IMR-90 (cell line): ENCODE measurements at regions not wholly inside any gene's neighbourhood (a gene's known extent, or its start where the extent isn't known, plus 50 kb on each side); places are given as distances from the start of the nearest gene placed in this dataset.

Experiments
- ATAC-seq: fragments of 200-7000 bp; cut with Tn5 transposase; 2 replicates; pipeline ENCODE4 v1.9.1; 2020; ENCODE audit warnings: low read depth, mild to moderate bottlenecking, moderate library complexity
- BruUV-seq: library from RNA; stranded (reverse); fragments of 400-500 nt; replicated peaks from 2 replicates; lab custom pipeline; 2021; lab: Mats Ljungman, UMichigan
- CTCF ChIA-PET: fragments of 300-600 bp; formaldehyde crosslinking; extraction: SDS; loops from one replicate; lab custom pipeline; 2021; ENCODE audit warnings: antibody characterized with exemption; lab: Yijun Ruan, JAX
- POLR2A ChIA-PET: fragments of 300-600 bp; sonication (Branson Sonifier 250); formaldehyde crosslinking; loops from one replicate; lab custom pipeline; 2022; ENCODE audit warnings: antibody characterized with exemption; ENCODE audit not compliant: unreplicated experiment; lab: Charles Lee
- DNase-seq: peaks from one replicate; pipeline ENCODE4 v3.0.0; 2013
- H2AFZ ChIP-seq: replicated peaks from 2 replicates; pipeline ENCODE3; 2013; ENCODE audit warnings: low read length, mild to moderate bottlenecking; ENCODE audit not compliant: poor library complexity
- H2AK5ac ChIP-seq: 2 replicates; pipeline ENCODE4 v1.6.1; 2013; ENCODE audit warnings: low read depth, low read length, inconsistent platforms
- H2AK9ac ChIP-seq: replicated peaks from 2 replicates; pipeline ENCODE3; 2013; ENCODE audit warnings: mild to moderate bottlenecking, low read depth, low read length, moderate library complexity; ENCODE audit not compliant: poor library complexity
- H2BK120ac ChIP-seq: 2 replicates; pipeline ENCODE4 v1.6.1; 2013; ENCODE audit warnings: low read depth, low read length, inconsistent platforms
- H2BK15ac ChIP-seq: 3 replicates; pipeline ENCODE4 v1.6.1; 2013; ENCODE audit warnings: low read depth, low read length, inconsistent platforms
- H2BK20ac ChIP-seq: 2 replicates; pipeline ENCODE4 v1.6.1; 2013; ENCODE audit warnings: low read depth, mild to moderate bottlenecking, inconsistent platforms, low read length, moderate library complexity
- H2BK5ac ChIP-seq: 2 replicates; pipeline ENCODE4 v1.6.1; 2013; ENCODE audit warnings: mild to moderate bottlenecking, low read depth, low read length, inconsistent platforms; ENCODE audit not compliant: poor library complexity, severe bottlenecking
- H3K14ac ChIP-seq: replicated peaks from 2 replicates; pipeline ENCODE4 v1.6.1; 2013; ENCODE audit warnings: low read depth, low read length, inconsistent platforms
- H3K18ac ChIP-seq: 2 replicates; pipeline ENCODE4 v1.6.1; 2013; ENCODE audit warnings: low read depth, low read length, control low read depth
- H3K23ac ChIP-seq: 2 replicates; pipeline ENCODE4 v1.6.1; 2013; ENCODE audit warnings: low read depth, low read length, inconsistent platforms
- H3K27ac ChIP-seq: 2 replicates; pipeline ENCODE4 v1.5.1; 2013; ENCODE audit warnings: mild to moderate bottlenecking, control low read depth, low read length; ENCODE audit not compliant: insufficient read depth
- H3K27me3 ChIP-seq: 2 replicates; pipeline ENCODE4 v1.6.1; 2013; ENCODE audit warnings: low read length; ENCODE audit not compliant: control insufficient read depth, insufficient read depth
- H3K36me3 ChIP-seq: 2 replicates; pipeline ENCODE4 v1.6.1; 2013; ENCODE audit warnings: low read length, mixed read lengths; ENCODE audit not compliant: control insufficient read depth, insufficient read depth
- H3K4ac ChIP-seq: 2 replicates; pipeline ENCODE4 v1.6.1; 2013; ENCODE audit warnings: low read depth, low read length, inconsistent platforms
- H3K4me1 ChIP-seq: 2 replicates; pipeline ENCODE4 v1.6.1; 2013; ENCODE audit warnings: low read length, mixed read lengths; ENCODE audit not compliant: control insufficient read depth, insufficient read depth
- H3K4me2 ChIP-seq: 2 replicates; pipeline ENCODE4 v1.6.1; 2013; ENCODE audit warnings: low read depth, mild to moderate bottlenecking, control low read depth, low read length, moderate library complexity
- H3K4me3 ChIP-seq: 2 replicates; pipeline ENCODE4 v1.5.1; 2013; ENCODE audit warnings: low read depth, mild to moderate bottlenecking, control low read depth, low read length, moderate library complexity; ENCODE audit not compliant: insufficient read depth
- H3K56ac ChIP-seq: 2 replicates; pipeline ENCODE4 v1.6.1; 2013; ENCODE audit warnings: low read length, inconsistent platforms; ENCODE audit not compliant: insufficient read depth; ENCODE audit errors: extremely low read depth
- H3K79me1 ChIP-seq, 2 experiments: 2 replicates each; pipeline ENCODE4 v1.6.1; 2013; ENCODE audit warnings: low read length in 2 of 2, inconsistent platforms in 1 of 2, low read depth in 1 of 2
- H3K9ac ChIP-seq: 2 replicates; pipeline ENCODE4 v1.6.1; 2013; ENCODE audit warnings: low read depth, low read length, control low read depth
- H3K9me1 ChIP-seq: 2 replicates; pipeline ENCODE4 v1.6.1; 2013; ENCODE audit warnings: low read length, inconsistent platforms; ENCODE audit not compliant: insufficient read depth
- H3K9me3 ChIP-seq: 2 replicates; pipeline ENCODE4 v1.6.1; 2013; ENCODE audit warnings: low read length; ENCODE audit not compliant: control insufficient read depth, insufficient read depth
- H4K20me1 ChIP-seq: 2 replicates; pipeline ENCODE4 v1.6.1; 2013; ENCODE audit warnings: low read length, inconsistent platforms; ENCODE audit not compliant: insufficient read depth
- H4K5ac ChIP-seq: 2 replicates; pipeline ENCODE4 v1.6.1; 2013; ENCODE audit warnings: mild to moderate bottlenecking, low read depth, low read length, control low read depth
- H4K8ac ChIP-seq, 2 experiments: 2 replicates each; pipeline ENCODE4 v1.6.1; 2013; ENCODE audit warnings: low read depth in 2 of 2, low read length in 2 of 2, control low read depth in 1 of 2, inconsistent platforms in 1 of 2
- H4K91ac ChIP-seq: 2 replicates; pipeline ENCODE4 v1.6.1; 2013; ENCODE audit warnings: low read depth, low read length, inconsistent platforms; ENCODE audit not compliant: insufficient read depth
- BHLHE40 ChIP-seq: fragments of 150-350 bp; IDR thresholded peaks from 2 replicates; pipeline ENCODE4 v1.6.1; 2016; ENCODE audit warnings: mild to moderate bottlenecking, low read depth, low read length
- CEBPB ChIP-seq: IDR thresholded peaks from 2 replicates; pipeline ENCODE4 v1.6.1; 2012; ENCODE audit warnings: low read depth, low read length, improper control_type of control experiment
- CHD1 ChIP-seq: IDR thresholded peaks from 2 replicates; pipeline ENCODE4 v1.6.1; 2012; ENCODE audit warnings: low read depth, low read length, improper control_type of control experiment
- CTCF ChIP-seq: conservative IDR thresholded peaks from 2 replicates; pipeline ENCODE4 v1.5.1; 2012; ENCODE audit warnings: mild to moderate bottlenecking, low read depth, low read length, improper control_type of control experiment
- ELK1 ChIP-seq: fragments of 150-350 bp; IDR thresholded peaks from 2 replicates; pipeline ENCODE4 v1.6.1; 2016; ENCODE audit warnings: low read depth, mild to moderate bottlenecking, low read length, moderate library complexity, borderline replicate concordance
- MAFK ChIP-seq: IDR thresholded peaks from 2 replicates; pipeline ENCODE4 v1.6.1; 2012; ENCODE audit warnings: low read depth, low read length, improper control_type of control experiment
- MXI1 ChIP-seq: IDR thresholded peaks from 2 replicates; pipeline ENCODE4 v1.6.1; 2012; ENCODE audit warnings: low read depth, mild to moderate bottlenecking, low read length, moderate library complexity, borderline replicate concordance
- NFE2L2 ChIP-seq: fragments of 150-350 bp; IDR thresholded peaks from 2 replicates; pipeline ENCODE4 v1.6.1; 2016; ENCODE audit warnings: low read depth, mild to moderate bottlenecking, low read length
- POLR2A ChIP-seq: IDR thresholded peaks from 2 replicates; pipeline ENCODE4 v1.6.1; 2012; ENCODE audit warnings: mild to moderate bottlenecking, low read depth, low read length
- RAD21 ChIP-seq: IDR thresholded peaks from 2 replicates; pipeline ENCODE4 v1.6.1; 2012; ENCODE audit warnings: low read length, improper control_type of control experiment
- RCOR1 ChIP-seq: IDR thresholded peaks from 2 replicates; pipeline ENCODE4 v1.6.1; 2012; ENCODE audit warnings: mild to moderate bottlenecking, low read length, improper control_type of control experiment; ENCODE audit not compliant: insufficient replicate concordance
- RFX5 ChIP-seq: IDR thresholded peaks from 2 replicates; pipeline ENCODE4 v1.8.0; 2012; ENCODE audit warnings: low read depth, mild to moderate bottlenecking, low read length, moderate library complexity
- SMC3 ChIP-seq: fragments of 150-350 bp; IDR thresholded peaks from 2 replicates; pipeline ENCODE4 v1.6.1; 2016; ENCODE audit warnings: low read depth, mild to moderate bottlenecking, antibody characterized with exemption, low read length, moderate library complexity
- USF2 ChIP-seq: fragments of 150-350 bp; IDR thresholded peaks from 2 replicates; pipeline ENCODE4 v1.6.1; 2017; ENCODE audit warnings: mild to moderate bottlenecking, antibody characterized with exemption, low read length, low read depth
- dilution Hi-C: fragments of 300-500 bp; cut with HindIII; formaldehyde crosslinking; loops from one replicate; pipeline ENCODE4 v1.14.3; 2018; ENCODE audit warnings: low sequenced_read_pairs; ENCODE audit not compliant: unreplicated experiment
- in situ Hi-C: fragments of 300-500 bp; cut with MboI; formaldehyde crosslinking; loops from 3 replicates; pipeline ENCODE4 v1.14.3; 2019; ENCODE audit warnings: low sequenced_read_pairs, inconsistent platforms, mixed read lengths
- intact Hi-C: fragments of 100-400 bp; cut with micrococcal nuclease; formaldehyde crosslinking; loops from 2 replicates; pipeline ENCODE4 v1.10.0; 2022

- H3K56ac ChIP-seq, result no peak overlapping the region
- H3K14ac ChIP-seq, result no peak overlapping the region
- intact Hi-C loops, result no loop called here
- H2AFZ ChIP-seq, result no peak overlapping the region
- no peaks in the 10 kb centered on the region; the same call in 1 of the 2 replicates for H3K9me3 ChIP-seq
- no peak overlapping the region for H2AK9ac ChIP-seq
- ChIA-PET CTCF (no interaction called here), POLR2A (no interaction called here)
- no peak for ATAC-seq
- no peak overlapping the region for H2BK120ac ChIP-seq
- H3K4me3 ChIP-seq, result no peak overlapping the region
- no peak overlapping the region for H3K27ac ChIP-seq
- TF ChIP-seq RFX5, result no peak
- no peak for TF ChIP-seq CHD1
- no peak for TF ChIP-seq NFE2L2
- TF ChIP-seq MXI1, result no peak
- TF ChIP-seq SMC3, result no peak
- TF ChIP-seq BHLHE40, result no peak
- no peak for TF ChIP-seq CEBPB
- no peak for TF ChIP-seq MAFK
- no peak for TF ChIP-seq RAD21
- no peak for TF ChIP-seq USF2
- no peak for TF ChIP-seq POLR2A
- TF ChIP-seq RCOR1, result no peak
- no peak for TF ChIP-seq CTCF
- no peak for TF ChIP-seq ELK1
- no peak overlapping the region for H4K5ac ChIP-seq
- H3K4ac ChIP-seq, result no peak overlapping the region
- H4K91ac ChIP-seq, result no peak overlapping the region
- no peak overlapping the region for H3K18ac ChIP-seq
- H3K9me1 ChIP-seq, result peaks cover 2% of the 10 kb centered on the region; the same call in 1 of the 2 replicates
- H4K8ac ChIP-seq, result no peak overlapping the region
- H3K23ac ChIP-seq, result no peak overlapping the region
- BruUV-seq, result no TSS peak
- H3K4me2 ChIP-seq, result no peak overlapping the region
- H2BK20ac ChIP-seq, result no peak overlapping the region
- H3K36me3 ChIP-seq, result no peaks in the 10 kb centered on the region
- H2BK5ac ChIP-seq, result no peak overlapping the region
- DNase-seq, result peak; percentile 7
- H2BK15ac ChIP-seq, result no peak overlapping the region
- H3K4me1 ChIP-seq, result no peaks in the 10 kb centered on the region
- in situ Hi-C loops, result no loop called here
- no peaks in the 10 kb centered on the region for H3K79me1 ChIP-seq
- H4K20me1 ChIP-seq, result no peaks in the 10 kb centered on the region
- no peak overlapping the region for H3K9ac ChIP-seq
- H2AK5ac ChIP-seq, result no peak overlapping the region
- H3K27me3 ChIP-seq, result no peaks in the 10 kb centered on the region
- dilution Hi-C loops, result no loop called here
Measured at GRCh38 chr6:73951183-73951582, 255.2 kb downstream of the CD109 start.
